HUES6 (cell line): ENCODE measurements at regions not wholly inside any gene's neighbourhood (a gene's known extent, or its start where the extent isn't known, plus 50 kb on each side); places are given as distances from the start of the nearest gene placed in this dataset.

Experiments used
- H3K27ac ChIP-seq: 2 replicates; pipeline ENCODE4 v1.7.0; 2013; ENCODE audit warnings: low read depth, mild to moderate bottlenecking, low read length, inconsistent platforms
- H3K27me3 ChIP-seq: 2 replicates; pipeline ENCODE4 v1.6.1; 2013; ENCODE audit warnings: low read length; ENCODE audit not compliant: control insufficient read depth, insufficient read depth
- H3K36me3 ChIP-seq: 2 replicates; pipeline ENCODE4 v1.6.1; 2013; ENCODE audit warnings: low read length; ENCODE audit not compliant: control insufficient read depth, insufficient read depth
- H3K4me1 ChIP-seq: 2 replicates; pipeline ENCODE4 v1.6.1; 2013; ENCODE audit warnings: low read length; ENCODE audit not compliant: control insufficient read depth, insufficient read depth
- H3K4me3 ChIP-seq: 2 replicates; pipeline ENCODE4 v1.5.1; 2013; ENCODE audit warnings: low read depth, low read length
- H3K9ac ChIP-seq: one replicate; pipeline ENCODE4 v1.6.1; 2013; ENCODE audit warnings: mild to moderate bottlenecking, low read length
- H3K9me3 ChIP-seq: 2 replicates; pipeline ENCODE4 v1.6.1; 2013; ENCODE audit warnings: low read depth, low read length; ENCODE audit not compliant: control insufficient read depth, insufficient read depth

- Histone ChIP-seq H3K36me3 (no peaks in the 10 kb centered on the region), H3K27ac (no peak overlapping the region), H3K4me1 (no peaks in the 10 kb centered on the region), H3K9me3 (no peaks in the 10 kb centered on the region), H3K9ac (no peak overlapping the region), H3K4me3 (no peak overlapping the region), H3K27me3 (no peaks in the 10 kb centered on the region)
These were observed 614.4 kb downstream of the CDH11 start for GRCh38 chr16:64507240-64508024.

- Histone ChIP-seq H3K4me1 (no peaks in the 10 kb centered on the region), H3K36me3 (no peaks in the 10 kb centered on the region), H3K9ac (no peak overlapping the region), H3K9me3 (no peaks in the 10 kb centered on the region), H3K27ac (no peak overlapping the region), H3K27me3 (no peaks in the 10 kb centered on the region), H3K4me3 (no peak overlapping the region)
These were observed 622.7 kb downstream of the CDH11 start for GRCh38 chr16:64499211-64499610.

- Histone ChIP-seq H3K27me3 (no peaks in the 10 kb centered on the region), H3K27ac (no peak overlapping the region), H3K9me3 (no peaks in the 10 kb centered on the region), H3K36me3 (no peaks in the 10 kb centered on the region), H3K9ac (no peak overlapping the region), H3K4me1 (no peaks in the 10 kb centered on the region), H3K4me3 (no peak overlapping the region)
These were observed 623.5 kb downstream of the CDH11 start for GRCh38 chr16:64498363-64498762.

GRCh38 chr16:64493709-64494108 is 628.2 kb downstream of the CDH11 start:
- no peaks in the 10 kb centered on the region for H3K36me3 ChIP-seq
- H3K27me3 ChIP-seq = no peaks in the 10 kb centered on the region
- no peak overlapping the region for H3K27ac ChIP-seq
- no peaks in the 10 kb centered on the region for H3K9me3 ChIP-seq
- H3K4me1 ChIP-seq = no peaks in the 10 kb centered on the region
- H3K4me3 ChIP-seq = no peak overlapping the region
- H3K9ac ChIP-seq = no peak overlapping the region

- H3K9me3 ChIP-seq = no peaks in the 10 kb centered on the region
- H3K4me3 ChIP-seq = no peak overlapping the region
- H3K36me3 ChIP-seq = no peaks in the 10 kb centered on the region
- H3K27me3 ChIP-seq = no peaks in the 10 kb centered on the region
- H3K9ac ChIP-seq = no peak overlapping the region
- no peaks in the 10 kb centered on the region for H3K4me1 ChIP-seq
- no peak overlapping the region for H3K27ac ChIP-seq
These were observed 632.4 kb downstream of the CDH11 start for GRCh38 chr16:64489449-64489848.

GRCh38 chr16:64486561-64486960 is 635.3 kb downstream of the CDH11 start:
- Histone ChIP-seq H3K4me1 (no peaks in the 10 kb centered on the region), H3K9me3 (no peaks in the 10 kb centered on the region), H3K27me3 (no peaks in the 10 kb centered on the region), H3K9ac (no peak overlapping the region), H3K36me3 (no peaks in the 10 kb centered on the region), H3K4me3 (no peak overlapping the region), H3K27ac (no peak overlapping the region)

- no peak overlapping the region for H3K4me3 ChIP-seq
- H3K9ac ChIP-seq = no peak overlapping the region
- H3K36me3 ChIP-seq = no peaks in the 10 kb centered on the region
- H3K9me3 ChIP-seq = no peaks in the 10 kb centered on the region
- no peaks in the 10 kb centered on the region for H3K27me3 ChIP-seq
- H3K27ac ChIP-seq = no peak overlapping the region
- no peaks in the 10 kb centered on the region for H3K4me1 ChIP-seq
These were observed 640.4 kb downstream of the CDH11 start for GRCh38 chr16:64481497-64481896.

GRCh38 chr16:64478252-64478906 is 643.5 kb downstream of the CDH11 start:
- H3K27ac ChIP-seq = no peak overlapping the region
- H3K4me3 ChIP-seq = no peak overlapping the region
- no peaks in the 10 kb centered on the region for H3K4me1 ChIP-seq
- no peaks in the 10 kb centered on the region for H3K36me3 ChIP-seq
- no peaks in the 10 kb centered on the region for H3K9me3 ChIP-seq
- H3K9ac ChIP-seq = no peak overlapping the region
- H3K27me3 ChIP-seq = no peaks in the 10 kb centered on the region

GRCh38 chr16:64475627-64476351 is 646.1 kb downstream of the CDH11 start:
- Histone ChIP-seq H3K27ac (no peak overlapping the region), H3K9me3 (no peaks in the 10 kb centered on the region), H3K9ac (no peak overlapping the region), H3K4me1 (no peaks in the 10 kb centered on the region), H3K36me3 (no peaks in the 10 kb centered on the region), H3K4me3 (no peak overlapping the region), H3K27me3 (no peaks in the 10 kb centered on the region)

- Histone ChIP-seq H3K27ac (no peak overlapping the region), H3K9me3 (peaks cover 1% of the 10 kb centered on the region; the same call in 1 of the 2 replicates), H3K9ac (no peak overlapping the region), H3K27me3 (no peaks in the 10 kb centered on the region), H3K36me3 (no peaks in the 10 kb centered on the region), H3K4me3 (no peak overlapping the region), H3K4me1 (no peaks in the 10 kb centered on the region)
These were observed 650.9 kb downstream of the CDH11 start for GRCh38 chr16:64470916-64471315.
